A673 (cell line): ENCODE measurements at regions not wholly inside any gene's neighbourhood (a gene's known extent, or its start where the extent isn't known, plus 50 kb on each side); places are given as distances from the start of the nearest gene placed in this dataset.
A peak's percentile ranks its signal among the peaks of the same experiment; 100 is the strongest.

Source experiments
- EZH2 ChIP-seq: fragments of 200-600 bp; sonication (generic); IDR thresholded peaks from 2 replicates; pipeline ENCODE4 v1.6.1; 2017; ENCODE audit warnings: borderline replicate concordance, low read depth, mild to moderate bottlenecking, mixed read lengths, antibody characterized with exemption, low read length; ENCODE audit not compliant: poor library complexity, severe bottlenecking
- TF ChIP-seq, protein P1 (sequence below): fragments of 300-800, 200-600 bp; sonication (generic); conservative IDR thresholded peaks from 2 replicates; pipeline ENCODE4 v1.5.1; 2017; ENCODE audit warnings: low read depth, mild to moderate bottlenecking, antibody characterized with exemption, low read length, moderate library complexity, mixed read lengths

DNA sequence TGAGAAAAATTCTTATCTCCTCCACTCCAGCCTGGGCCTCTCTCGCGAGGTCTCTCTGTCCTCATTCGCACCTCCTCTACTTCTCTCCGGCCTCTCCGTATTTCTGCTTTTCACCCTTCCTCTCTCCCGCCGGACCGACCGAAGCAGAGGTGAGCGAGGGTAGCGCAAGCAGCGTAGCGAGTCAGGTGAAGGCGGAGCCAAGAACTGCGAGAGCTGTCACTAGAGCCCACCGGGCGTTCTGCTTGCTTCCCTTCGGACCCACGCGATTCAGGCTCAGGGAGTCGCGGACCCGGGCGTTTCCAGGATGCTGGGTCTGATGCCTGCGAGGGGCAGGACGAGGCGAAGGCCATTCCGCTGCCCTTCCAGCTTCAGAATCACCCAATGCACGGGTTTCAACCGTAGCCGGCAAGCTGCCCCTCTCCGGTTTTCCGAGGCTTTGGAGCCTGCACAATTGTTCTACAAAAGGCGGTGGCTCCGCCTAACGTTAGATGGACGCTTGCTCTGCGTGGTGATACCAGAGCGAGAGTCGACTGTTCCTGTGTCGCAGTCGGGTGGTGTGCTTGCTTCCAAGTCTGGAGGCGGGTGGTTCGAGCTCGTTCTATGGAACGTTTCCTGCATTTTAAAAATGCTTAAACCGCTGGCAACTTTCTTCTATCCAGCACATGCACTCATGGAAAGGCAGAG lies 310.2 kb downstream of the FAM72C start:
- TF ChIP-seq, protein P1, sequence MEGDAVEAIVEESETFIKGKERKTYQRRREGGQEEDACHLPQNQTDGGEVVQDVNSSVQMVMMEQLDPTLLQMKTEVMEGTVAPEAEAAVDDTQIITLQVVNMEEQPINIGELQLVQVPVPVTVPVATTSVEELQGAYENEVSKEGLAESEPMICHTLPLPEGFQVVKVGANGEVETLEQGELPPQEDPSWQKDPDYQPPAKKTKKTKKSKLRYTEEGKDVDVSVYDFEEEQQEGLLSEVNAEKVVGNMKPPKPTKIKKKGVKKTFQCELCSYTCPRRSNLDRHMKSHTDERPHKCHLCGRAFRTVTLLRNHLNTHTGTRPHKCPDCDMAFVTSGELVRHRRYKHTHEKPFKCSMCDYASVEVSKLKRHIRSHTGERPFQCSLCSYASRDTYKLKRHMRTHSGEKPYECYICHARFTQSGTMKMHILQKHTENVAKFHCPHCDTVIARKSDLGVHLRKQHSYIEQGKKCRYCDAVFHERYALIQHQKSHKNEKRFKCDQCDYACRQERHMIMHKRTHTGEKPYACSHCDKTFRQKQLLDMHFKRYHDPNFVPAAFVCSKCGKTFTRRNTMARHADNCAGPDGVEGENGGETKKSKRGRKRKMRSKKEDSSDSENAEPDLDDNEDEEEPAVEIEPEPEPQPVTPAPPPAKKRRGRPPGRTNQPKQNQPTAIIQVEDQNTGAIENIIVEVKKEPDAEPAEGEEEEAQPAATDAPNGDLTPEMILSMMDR, result no peak
- peak; percentile 60 for TF ChIP-seq EZH2
